C4-2B (cell line): ENCODE measurements at regions not wholly inside any gene's neighbourhood (a gene's known extent, or its start where the extent isn't known, plus 50 kb on each side); places are given as distances from the start of the nearest gene placed in this dataset.

Source experiments
- H3K27ac ChIP-seq: fragments of 450-650 bp; 2 replicates; pipeline ENCODE4 v1.5.1; 2017
- CTCF ChIP-seq: fragments of 450-650 bp; conservative IDR thresholded peaks from 2 replicates; pipeline ENCODE4 v1.5.1; 2017; ENCODE audit warnings: mild to moderate bottlenecking
- ZFX ChIP-seq: fragments of 450-650 bp; IDR thresholded peaks from 2 replicates; pipeline ENCODE4 v1.6.1; 2017

DNA sequence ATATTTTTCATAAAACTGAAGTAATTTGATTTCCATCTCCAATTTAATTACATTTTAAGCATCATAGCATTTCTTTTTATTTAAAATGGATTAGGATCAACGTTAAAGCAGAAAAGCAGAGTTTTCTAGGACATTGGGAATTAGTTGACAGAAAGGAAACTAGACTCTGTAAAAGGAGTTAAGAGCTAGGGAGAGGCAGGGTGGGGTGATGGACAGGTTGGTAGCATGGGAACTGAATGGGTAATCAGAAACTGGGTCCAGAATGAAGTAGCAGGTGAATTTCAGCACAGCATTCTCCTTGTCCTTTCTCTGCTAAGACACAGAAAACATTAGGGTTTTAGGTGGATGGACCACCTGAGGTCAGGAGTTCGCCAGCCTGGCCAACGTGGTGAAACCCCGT lies 97.6 kb downstream of the ANAPC4 start:
- H3K27ac ChIP-seq, result no peak overlapping the region
- TF ChIP-seq ZFX, result no peak
- no peak for TF ChIP-seq CTCF

GRCh38 chr4:25477221-25477620 lies 100.2 kb downstream of the ANAPC4 start:
- no peak overlapping the region for H3K27ac ChIP-seq
- no peak for TF ChIP-seq CTCF
- TF ChIP-seq ZFX, result no peak

GRCh38 chr4:25481648-25482047 lies 104.6 kb downstream of the ANAPC4 start:
- H3K27ac ChIP-seq, result no peak overlapping the region

DNA sequence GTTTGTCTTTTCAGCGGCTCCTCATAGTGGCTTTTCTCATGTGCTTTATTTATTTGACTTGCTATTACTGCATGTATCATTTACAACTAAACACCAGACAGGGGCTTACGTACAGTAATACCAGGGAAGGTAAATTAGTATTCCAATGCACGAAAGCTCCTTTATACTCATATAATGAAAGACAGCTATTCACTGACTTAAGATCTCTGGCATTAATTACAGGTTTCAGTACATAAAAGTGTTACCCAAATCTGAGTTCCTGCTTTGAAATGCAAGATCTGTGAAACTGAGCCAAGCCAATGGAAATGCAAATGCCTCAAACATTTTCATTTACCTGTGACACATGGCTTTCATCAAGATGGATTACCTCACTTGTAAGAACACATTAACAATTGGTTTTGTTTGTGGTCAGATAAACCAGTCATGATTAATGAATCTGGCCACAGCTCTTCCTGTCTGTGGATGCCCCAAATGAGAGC lies 107.2 kb downstream of the ANAPC4 start:
- H3K27ac ChIP-seq, result no peak overlapping the region

More at GRCh38 chr4:25481648-25482047, 104.6 kb downstream of the ANAPC4 start:
- no peak for TF ChIP-seq ZFX
- no peak for TF ChIP-seq CTCF

DNA sequence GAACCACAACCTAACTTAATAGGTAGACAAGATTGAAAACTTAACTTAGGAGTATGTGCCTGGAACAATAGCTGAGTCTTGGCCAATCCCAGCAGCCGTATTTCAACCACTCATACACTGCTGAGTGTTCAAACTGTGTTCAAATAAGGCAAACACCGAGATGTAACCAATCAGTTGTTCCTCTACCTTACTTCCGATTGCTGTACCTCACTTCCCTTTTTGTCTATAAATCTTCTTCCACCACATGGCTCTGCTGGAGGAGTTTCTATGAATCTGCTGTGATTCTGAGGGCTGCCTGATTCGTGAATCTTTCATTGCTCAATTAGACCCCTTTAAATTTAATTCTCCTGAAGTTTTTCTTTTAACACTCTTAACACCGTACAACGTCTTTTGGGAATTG lies 108.0 kb downstream of the ANAPC4 start:
- no peak overlapping the region for H3K27ac ChIP-seq
- TF ChIP-seq CTCF, result no peak
- no peak for TF ChIP-seq ZFX

More for the DNA sequence above, 107.2 kb downstream of the ANAPC4 start:
- no peak for TF ChIP-seq CTCF
- no peak for TF ChIP-seq ZFX

DNA sequence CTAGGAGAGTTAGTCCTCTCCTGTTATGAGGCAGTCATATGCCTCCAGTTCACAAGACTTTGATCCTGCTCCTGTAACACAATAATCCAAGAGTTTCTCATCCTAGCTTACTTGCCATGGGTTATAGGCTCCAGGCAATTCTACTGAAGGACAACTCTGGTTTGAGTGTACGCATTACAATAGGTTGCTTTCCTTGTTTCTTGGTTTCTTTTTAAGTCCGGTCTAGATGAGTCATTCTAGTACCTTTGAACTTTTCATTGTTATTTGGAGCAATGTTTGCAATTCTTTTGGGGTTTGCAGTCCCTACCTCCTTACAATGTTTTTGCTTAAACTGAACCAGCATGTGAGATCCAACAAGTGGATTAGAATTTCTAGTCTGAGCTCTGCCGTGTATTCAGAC lies 109.1 kb downstream of the ANAPC4 start:
- TF ChIP-seq ZFX (no peak), CTCF (no peak)
- H3K27ac ChIP-seq, result no peak overlapping the region

GRCh38 chr4:25487155-25487554 lies 110.1 kb downstream of the ANAPC4 start:
- TF ChIP-seq ZFX (no peak), CTCF (no peak)
- no peak overlapping the region for H3K27ac ChIP-seq
